HL-60 (cell line): ENCODE measurements at regions not wholly inside any gene's neighbourhood (a gene's known extent, or its start where the extent isn't known, plus 50 kb on each side); places are given as distances from the start of the nearest gene placed in this dataset.

Source experiments
- GABPA ChIP-seq: IDR thresholded peaks from 2 replicates; pipeline ENCODE4 v1.6.1; 2012; ENCODE audit warnings: low read depth
- POLR2AphosphoS5 ChIP-seq: IDR thresholded peaks from 2 replicates; pipeline ENCODE4 v1.6.1; 2012; ENCODE audit warnings: low read depth
- TF ChIP-seq, protein P1 (sequence below): IDR thresholded peaks from one replicate; pipeline ENCODE4 v1.5.1; 2011; ENCODE audit warnings: low read length, control low read depth, inconsistent platforms; ENCODE audit not compliant: insufficient read depth
- TF ChIP-seq, protein P2 (sequence below): IDR thresholded peaks from 2 replicates; pipeline ENCODE4 v1.6.1; 2012; ENCODE audit warnings: low read depth; ENCODE audit not compliant: insufficient replicate concordance

DNA sequence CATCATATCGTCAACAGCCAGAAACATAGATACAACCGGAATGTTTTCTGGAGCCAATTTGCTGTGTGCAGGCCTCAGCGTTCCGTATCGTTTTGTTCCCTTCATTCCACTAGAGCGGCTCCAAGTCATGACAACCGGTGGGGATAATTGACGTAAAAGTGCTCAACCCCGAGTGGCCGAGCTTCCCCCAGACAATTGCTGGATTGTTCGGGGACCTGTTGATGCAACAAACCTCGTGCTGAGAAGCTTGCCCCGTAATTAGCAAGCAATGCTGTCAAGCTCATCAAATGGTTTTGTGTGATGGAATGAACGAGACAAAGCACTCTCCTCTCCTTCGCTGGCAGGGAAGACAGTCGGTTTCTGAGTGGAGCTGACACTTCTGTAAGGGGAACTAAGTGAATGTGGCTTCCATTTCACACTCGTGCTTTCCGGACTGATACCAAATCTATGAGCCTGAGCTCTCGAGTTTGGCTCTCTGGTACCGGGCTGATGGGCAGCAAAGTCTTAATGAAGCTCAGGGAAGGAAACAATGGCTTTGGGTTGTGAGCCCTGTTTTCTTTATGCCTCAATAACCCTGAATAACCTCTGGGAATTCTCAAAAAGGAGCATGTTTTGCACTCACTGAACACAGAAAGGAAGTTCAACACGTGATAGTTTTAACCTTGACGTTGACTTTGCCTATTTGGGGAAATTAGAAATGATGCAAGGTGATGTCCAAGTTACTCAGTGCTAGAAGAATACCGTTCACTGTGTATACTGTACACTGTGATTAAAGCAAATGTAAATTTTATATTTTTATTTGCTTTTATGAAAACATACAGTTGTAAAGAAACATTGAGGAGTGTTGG is 220.5 kb downstream of the BAMBI start:
- TF ChIP-seq, protein P1, sequence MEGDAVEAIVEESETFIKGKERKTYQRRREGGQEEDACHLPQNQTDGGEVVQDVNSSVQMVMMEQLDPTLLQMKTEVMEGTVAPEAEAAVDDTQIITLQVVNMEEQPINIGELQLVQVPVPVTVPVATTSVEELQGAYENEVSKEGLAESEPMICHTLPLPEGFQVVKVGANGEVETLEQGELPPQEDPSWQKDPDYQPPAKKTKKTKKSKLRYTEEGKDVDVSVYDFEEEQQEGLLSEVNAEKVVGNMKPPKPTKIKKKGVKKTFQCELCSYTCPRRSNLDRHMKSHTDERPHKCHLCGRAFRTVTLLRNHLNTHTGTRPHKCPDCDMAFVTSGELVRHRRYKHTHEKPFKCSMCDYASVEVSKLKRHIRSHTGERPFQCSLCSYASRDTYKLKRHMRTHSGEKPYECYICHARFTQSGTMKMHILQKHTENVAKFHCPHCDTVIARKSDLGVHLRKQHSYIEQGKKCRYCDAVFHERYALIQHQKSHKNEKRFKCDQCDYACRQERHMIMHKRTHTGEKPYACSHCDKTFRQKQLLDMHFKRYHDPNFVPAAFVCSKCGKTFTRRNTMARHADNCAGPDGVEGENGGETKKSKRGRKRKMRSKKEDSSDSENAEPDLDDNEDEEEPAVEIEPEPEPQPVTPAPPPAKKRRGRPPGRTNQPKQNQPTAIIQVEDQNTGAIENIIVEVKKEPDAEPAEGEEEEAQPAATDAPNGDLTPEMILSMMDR: no peak
- TF ChIP-seq POLR2AphosphoS5: no peak
- TF ChIP-seq, protein P2, sequence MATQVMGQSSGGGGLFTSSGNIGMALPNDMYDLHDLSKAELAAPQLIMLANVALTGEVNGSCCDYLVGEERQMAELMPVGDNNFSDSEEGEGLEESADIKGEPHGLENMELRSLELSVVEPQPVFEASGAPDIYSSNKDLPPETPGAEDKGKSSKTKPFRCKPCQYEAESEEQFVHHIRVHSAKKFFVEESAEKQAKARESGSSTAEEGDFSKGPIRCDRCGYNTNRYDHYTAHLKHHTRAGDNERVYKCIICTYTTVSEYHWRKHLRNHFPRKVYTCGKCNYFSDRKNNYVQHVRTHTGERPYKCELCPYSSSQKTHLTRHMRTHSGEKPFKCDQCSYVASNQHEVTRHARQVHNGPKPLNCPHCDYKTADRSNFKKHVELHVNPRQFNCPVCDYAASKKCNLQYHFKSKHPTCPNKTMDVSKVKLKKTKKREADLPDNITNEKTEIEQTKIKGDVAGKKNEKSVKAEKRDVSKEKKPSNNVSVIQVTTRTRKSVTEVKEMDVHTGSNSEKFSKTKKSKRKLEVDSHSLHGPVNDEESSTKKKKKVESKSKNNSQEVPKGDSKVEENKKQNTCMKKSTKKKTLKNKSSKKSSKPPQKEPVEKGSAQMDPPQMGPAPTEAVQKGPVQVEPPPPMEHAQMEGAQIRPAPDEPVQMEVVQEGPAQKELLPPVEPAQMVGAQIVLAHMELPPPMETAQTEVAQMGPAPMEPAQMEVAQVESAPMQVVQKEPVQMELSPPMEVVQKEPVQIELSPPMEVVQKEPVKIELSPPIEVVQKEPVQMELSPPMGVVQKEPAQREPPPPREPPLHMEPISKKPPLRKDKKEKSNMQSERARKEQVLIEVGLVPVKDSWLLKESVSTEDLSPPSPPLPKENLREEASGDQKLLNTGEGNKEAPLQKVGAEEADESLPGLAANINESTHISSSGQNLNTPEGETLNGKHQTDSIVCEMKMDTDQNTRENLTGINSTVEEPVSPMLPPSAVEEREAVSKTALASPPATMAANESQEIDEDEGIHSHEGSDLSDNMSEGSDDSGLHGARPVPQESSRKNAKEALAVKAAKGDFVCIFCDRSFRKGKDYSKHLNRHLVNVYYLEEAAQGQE: no peak
- no peak for TF ChIP-seq GABPA
